22Rv1 (cell line): ENCODE measurements at regions not wholly inside any gene's neighbourhood (a gene's known extent, or its start where the extent isn't known, plus 50 kb on each side); places are given as distances from the start of the nearest gene placed in this dataset.

Experiments used
- H3K27ac ChIP-seq: fragments of 450-650 bp; 2 replicates; pipeline ENCODE4 v1.5.1; 2017
- CTCF ChIP-seq: fragments of 450-650 bp; IDR thresholded peaks from 2 replicates; pipeline ENCODE4 v1.5.1; 2017; ENCODE audit warnings: mild to moderate bottlenecking
- ZFX ChIP-seq: fragments of 450-650 bp; IDR thresholded peaks from 2 replicates; pipeline ENCODE4 v1.6.1; 2017; ENCODE audit warnings: antibody characterized with exemption, borderline replicate concordance

- H3K27ac ChIP-seq = peak overlapping the region; percentile 54
- TF ChIP-seq CTCF (peak; percentile 64), ZFX (no peak)
Observed at GRCh38 chr1:116203181-116203723, 92.1 kb downstream of the MAB21L3 start.

- H3K27ac ChIP-seq = peak overlapping the region; percentile 54
- TF ChIP-seq CTCF (no peak), ZFX (no peak)
Observed at GRCh38 chr1:116203920-116204319, 92.7 kb downstream of the MAB21L3 start.

- no peak overlapping the region for H3K27ac ChIP-seq
- TF ChIP-seq CTCF (no peak), ZFX (no peak)
Observed at GRCh38 chr1:116205941-116206679, 94.9 kb downstream of the MAB21L3 start.

GRCh38 chr1:116207126-116207735 lies 96.0 kb downstream of the MAB21L3 start:
- TF ChIP-seq CTCF (no peak), ZFX (no peak)
- no peak overlapping the region for H3K27ac ChIP-seq

- TF ChIP-seq ZFX (no peak), CTCF (no peak)
- H3K27ac ChIP-seq = no peak overlapping the region
Observed at GRCh38 chr1:116208136-116208535, 96.9 kb downstream of the MAB21L3 start.

GRCh38 chr1:116211294-116211693 lies 100.1 kb downstream of the MAB21L3 start:
- H3K27ac ChIP-seq = no peak overlapping the region
- no peak for TF ChIP-seq ZFX
- TF ChIP-seq CTCF = no peak

- TF ChIP-seq CTCF = no peak
- no peak for TF ChIP-seq ZFX
- H3K27ac ChIP-seq = no peak overlapping the region
Observed at GRCh38 chr1:116218922-116219321, 107.7 kb downstream of the MAB21L3 start.
